Neural cell (in vitro differentiated cells): ENCODE measurements at regions not wholly inside any gene's neighbourhood (a gene's known extent, or its start where the extent isn't known, plus 50 kb on each side); places are given as distances from the start of the nearest gene placed in this dataset.

ENCODE experiments used
- H2AFZ ChIP-seq: fragments of 200-600, 300-800 bp; sonication (generic), shearing (Covaris generic); 2 replicates; pipeline ENCODE4 v1.6.0; 2014; ENCODE audit warnings: low read depth, mild to moderate bottlenecking, antibody characterized with exemption, low read length, moderate library complexity
- H3F3A ChIP-seq: fragments of 200-600 bp; shearing (Covaris generic); 2 replicates; pipeline ENCODE4 v1.6.1; 2016; ENCODE audit warnings: mild to moderate bottlenecking, moderate library complexity, mixed read lengths, antibody characterized with exemption, low read length; ENCODE audit not compliant: insufficient read depth, poor library complexity, severe bottlenecking
- H3K27ac ChIP-seq: fragments of 200-600, 300-800 bp; sonication (generic), shearing (Covaris generic); 2 replicates; pipeline ENCODE4 v1.5.1; 2014; ENCODE audit warnings: mild to moderate bottlenecking, low read length, moderate library complexity
- H3K27me3 ChIP-seq: fragments of 300-800, 200-600 bp; sonication (generic), shearing (Covaris generic); 2 replicates; pipeline ENCODE4 v1.6.0; 2014; ENCODE audit warnings: mild to moderate bottlenecking, low read depth, low read length, moderate library complexity; ENCODE audit not compliant: insufficient read depth
- H3K36me3 ChIP-seq: fragments of 300-800, 200-600 bp; sonication (generic), shearing (Covaris generic); 2 replicates; pipeline ENCODE4 v1.5.1; 2014; ENCODE audit warnings: mild to moderate bottlenecking, antibody characterized with exemption, low read length, moderate library complexity; ENCODE audit not compliant: insufficient read depth
- H3K4me2 ChIP-seq: fragments of 300-800, 200-600 bp; sonication (generic), shearing (Covaris generic); 2 replicates; pipeline ENCODE4 v1.6.0; 2014; ENCODE audit warnings: mild to moderate bottlenecking, low read length
- H3K4me3 ChIP-seq: fragments of 300-800, 200-600 bp; sonication (generic), shearing (Covaris generic); 2 replicates; pipeline ENCODE4 v1.5.1; 2014; ENCODE audit warnings: mild to moderate bottlenecking, low read length, moderate library complexity
- H3K79me2 ChIP-seq: fragments of 200-600 bp; shearing (Covaris generic); replicated peaks from 2 replicates; pipeline ENCODE4 v1.6.0; 2014; ENCODE audit warnings: mild to moderate bottlenecking, low read length, moderate library complexity; ENCODE audit not compliant: insufficient read depth
- H3K9ac ChIP-seq: fragments of 300-800, 200-600 bp; sonication (generic), shearing (Covaris generic); 2 replicates; pipeline ENCODE4 v1.6.1; 2016; ENCODE audit warnings: mild to moderate bottlenecking, low read length, mixed read lengths
- H3K9me2 ChIP-seq: fragments of 200-600 bp; shearing (Covaris generic); 2 replicates; pipeline ENCODE4 v1.6.1; 2016; ENCODE audit warnings: mild to moderate bottlenecking, low read length, mixed read lengths; ENCODE audit not compliant: insufficient read depth
- H3K9me3 ChIP-seq: fragments of 200-600, 300-800 bp; sonication (generic), shearing (Covaris generic); 2 replicates; pipeline ENCODE4 v1.6.1; 2016; ENCODE audit warnings: mild to moderate bottlenecking, mixed run types, low read length, moderate library complexity, mixed read lengths
- H4K20me1 ChIP-seq: fragments of 200-600 bp; shearing (Covaris generic); 2 replicates; pipeline ENCODE4 v1.6.1; 2016; ENCODE audit warnings: mild to moderate bottlenecking, mixed run types; ENCODE audit not compliant: insufficient read depth
- EP300 ChIP-seq: fragments of 450-650 bp; conservative IDR thresholded peaks from 2 replicates; pipeline ENCODE4 v1.6.1; 2014; ENCODE audit warnings: antibody characterized with exemption, mild to moderate bottlenecking, moderate library complexity; ENCODE audit not compliant: poor library complexity, severe bottlenecking
- EZH2 ChIP-seq: fragments of 200-600, 300-800 bp; shearing (Covaris generic), sonication (generic); IDR thresholded peaks from 2 replicates; pipeline ENCODE4 v1.6.1; 2014; ENCODE audit warnings: antibody characterized with exemption, low read length, borderline replicate concordance, mild to moderate bottlenecking; ENCODE audit not compliant: insufficient read depth, poor library complexity, severe bottlenecking
- MXI1 ChIP-seq: fragments of 450-650 bp; conservative IDR thresholded peaks from 2 replicates; pipeline ENCODE4 v1.6.1; 2014; ENCODE audit warnings: antibody characterized with exemption, mild to moderate bottlenecking; ENCODE audit not compliant: poor library complexity, severe bottlenecking
- POLR2AphosphoS5 ChIP-seq: IDR thresholded peaks from 2 replicates; pipeline ENCODE4 v1.6.1; 2012
- RAD21 ChIP-seq: fragments of 450-650 bp; conservative IDR thresholded peaks from 2 replicates; pipeline ENCODE4 v1.6.1; 2014; ENCODE audit warnings: antibody characterized with exemption, mild to moderate bottlenecking, moderate library complexity
- SMC3 ChIP-seq: fragments of 450-650 bp; conservative IDR thresholded peaks from 2 replicates; pipeline ENCODE4 v1.6.1; 2014; ENCODE audit warnings: antibody characterized with exemption, mild to moderate bottlenecking, moderate library complexity; ENCODE audit not compliant: poor library complexity
- TAF1 ChIP-seq: IDR thresholded peaks from 2 replicates; pipeline ENCODE4 v1.6.1; 2012; ENCODE audit warnings: low read depth
- TF ChIP-seq, protein P1 (sequence below): fragments of 450-650 bp; IDR thresholded peaks from 2 replicates; pipeline ENCODE4 v1.5.1; 2014; ENCODE audit warnings: antibody characterized with exemption, mild to moderate bottlenecking, moderate library complexity; ENCODE audit not compliant: poor library complexity, severe bottlenecking
- TF ChIP-seq, protein P2 (sequence below): IDR thresholded peaks from 2 replicates; pipeline ENCODE4 v1.6.1; 2012; ENCODE audit warnings: borderline replicate concordance

DNA sequence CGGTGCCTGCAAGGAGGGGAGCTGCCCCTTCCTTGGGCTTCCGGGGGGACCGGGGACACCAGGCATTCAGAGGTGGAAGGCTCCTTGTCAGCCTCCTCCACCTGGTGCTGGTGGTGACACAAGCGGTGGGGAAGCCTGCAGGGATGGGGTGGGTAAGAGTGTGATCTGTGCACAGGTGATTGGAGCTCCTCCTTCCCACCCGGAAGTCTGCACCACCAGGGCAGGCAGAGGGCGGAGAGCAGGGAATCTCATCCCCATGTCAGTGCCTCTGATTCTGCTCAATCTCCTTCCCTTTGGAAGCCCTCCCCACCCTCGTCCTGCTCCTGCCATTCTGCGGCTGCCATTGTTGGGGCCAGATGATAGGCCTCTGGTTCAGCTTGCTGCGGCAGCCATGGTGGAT, 238.1 kb upstream of the CRY1 start:
- H3K79me2 ChIP-seq, result no peaks in the 10 kb centered on the region
- no peaks in the 10 kb centered on the region for H3K9me3 ChIP-seq
- no peaks in the 10 kb centered on the region for H3K36me3 ChIP-seq
- H3K9me2 ChIP-seq, result no peaks in the 10 kb centered on the region
- H3K4me3 ChIP-seq, result no peak overlapping the region
- H3F3A ChIP-seq, result no peaks in the 10 kb centered on the region
- no peak overlapping the region for H2AFZ ChIP-seq
- TF ChIP-seq, protein P1, sequence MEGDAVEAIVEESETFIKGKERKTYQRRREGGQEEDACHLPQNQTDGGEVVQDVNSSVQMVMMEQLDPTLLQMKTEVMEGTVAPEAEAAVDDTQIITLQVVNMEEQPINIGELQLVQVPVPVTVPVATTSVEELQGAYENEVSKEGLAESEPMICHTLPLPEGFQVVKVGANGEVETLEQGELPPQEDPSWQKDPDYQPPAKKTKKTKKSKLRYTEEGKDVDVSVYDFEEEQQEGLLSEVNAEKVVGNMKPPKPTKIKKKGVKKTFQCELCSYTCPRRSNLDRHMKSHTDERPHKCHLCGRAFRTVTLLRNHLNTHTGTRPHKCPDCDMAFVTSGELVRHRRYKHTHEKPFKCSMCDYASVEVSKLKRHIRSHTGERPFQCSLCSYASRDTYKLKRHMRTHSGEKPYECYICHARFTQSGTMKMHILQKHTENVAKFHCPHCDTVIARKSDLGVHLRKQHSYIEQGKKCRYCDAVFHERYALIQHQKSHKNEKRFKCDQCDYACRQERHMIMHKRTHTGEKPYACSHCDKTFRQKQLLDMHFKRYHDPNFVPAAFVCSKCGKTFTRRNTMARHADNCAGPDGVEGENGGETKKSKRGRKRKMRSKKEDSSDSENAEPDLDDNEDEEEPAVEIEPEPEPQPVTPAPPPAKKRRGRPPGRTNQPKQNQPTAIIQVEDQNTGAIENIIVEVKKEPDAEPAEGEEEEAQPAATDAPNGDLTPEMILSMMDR, result no peak
- TF ChIP-seq, protein P2, sequence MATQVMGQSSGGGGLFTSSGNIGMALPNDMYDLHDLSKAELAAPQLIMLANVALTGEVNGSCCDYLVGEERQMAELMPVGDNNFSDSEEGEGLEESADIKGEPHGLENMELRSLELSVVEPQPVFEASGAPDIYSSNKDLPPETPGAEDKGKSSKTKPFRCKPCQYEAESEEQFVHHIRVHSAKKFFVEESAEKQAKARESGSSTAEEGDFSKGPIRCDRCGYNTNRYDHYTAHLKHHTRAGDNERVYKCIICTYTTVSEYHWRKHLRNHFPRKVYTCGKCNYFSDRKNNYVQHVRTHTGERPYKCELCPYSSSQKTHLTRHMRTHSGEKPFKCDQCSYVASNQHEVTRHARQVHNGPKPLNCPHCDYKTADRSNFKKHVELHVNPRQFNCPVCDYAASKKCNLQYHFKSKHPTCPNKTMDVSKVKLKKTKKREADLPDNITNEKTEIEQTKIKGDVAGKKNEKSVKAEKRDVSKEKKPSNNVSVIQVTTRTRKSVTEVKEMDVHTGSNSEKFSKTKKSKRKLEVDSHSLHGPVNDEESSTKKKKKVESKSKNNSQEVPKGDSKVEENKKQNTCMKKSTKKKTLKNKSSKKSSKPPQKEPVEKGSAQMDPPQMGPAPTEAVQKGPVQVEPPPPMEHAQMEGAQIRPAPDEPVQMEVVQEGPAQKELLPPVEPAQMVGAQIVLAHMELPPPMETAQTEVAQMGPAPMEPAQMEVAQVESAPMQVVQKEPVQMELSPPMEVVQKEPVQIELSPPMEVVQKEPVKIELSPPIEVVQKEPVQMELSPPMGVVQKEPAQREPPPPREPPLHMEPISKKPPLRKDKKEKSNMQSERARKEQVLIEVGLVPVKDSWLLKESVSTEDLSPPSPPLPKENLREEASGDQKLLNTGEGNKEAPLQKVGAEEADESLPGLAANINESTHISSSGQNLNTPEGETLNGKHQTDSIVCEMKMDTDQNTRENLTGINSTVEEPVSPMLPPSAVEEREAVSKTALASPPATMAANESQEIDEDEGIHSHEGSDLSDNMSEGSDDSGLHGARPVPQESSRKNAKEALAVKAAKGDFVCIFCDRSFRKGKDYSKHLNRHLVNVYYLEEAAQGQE, result no peak
- TF ChIP-seq EP300 (no peak), MXI1 (no peak), RAD21 (no peak), POLR2AphosphoS5 (no peak), SMC3 (no peak), TAF1 (no peak), EZH2 (no peak)
- H3K27me3 ChIP-seq, result no peaks in the 10 kb centered on the region
- H3K9ac ChIP-seq, result no peak overlapping the region
- no peak overlapping the region for H3K4me2 ChIP-seq
- no peak overlapping the region for H3K27ac ChIP-seq
- H4K20me1 ChIP-seq, result no peaks in the 10 kb centered on the region

DNA sequence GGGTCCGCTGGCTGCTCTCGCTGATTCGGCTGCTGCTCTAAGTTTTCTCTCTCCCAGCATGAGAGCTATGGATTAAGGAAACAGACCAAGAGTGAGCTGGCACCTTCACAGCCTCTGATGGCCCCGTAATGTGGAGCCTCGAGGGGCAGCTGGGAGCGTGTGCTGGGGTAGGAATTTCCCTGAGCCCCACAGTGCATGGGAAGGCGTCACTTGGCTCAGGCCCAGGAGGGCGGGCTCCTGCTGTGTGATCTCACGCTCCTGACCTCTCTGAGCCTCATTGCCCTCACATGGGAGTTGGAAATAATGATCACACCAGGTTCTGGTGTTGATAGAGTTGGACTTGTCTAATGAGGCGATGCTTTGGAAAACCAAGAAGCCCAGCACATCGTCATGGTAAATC, 238.6 kb upstream of the CRY1 start:
- Histone ChIP-seq H3K27ac (no peak overlapping the region), H3K79me2 (no peaks in the 10 kb centered on the region), H3K36me3 (no peaks in the 10 kb centered on the region), H3K9me3 (no peaks in the 10 kb centered on the region), H3F3A (no peaks in the 10 kb centered on the region), H3K4me3 (no peak overlapping the region), H3K9me2 (no peaks in the 10 kb centered on the region), H3K27me3 (no peaks in the 10 kb centered on the region), H4K20me1 (no peaks in the 10 kb centered on the region), H3K4me2 (no peak overlapping the region), H2AFZ (no peak overlapping the region), H3K9ac (no peak overlapping the region)
- no peak for TF ChIP-seq TAF1

DNA sequence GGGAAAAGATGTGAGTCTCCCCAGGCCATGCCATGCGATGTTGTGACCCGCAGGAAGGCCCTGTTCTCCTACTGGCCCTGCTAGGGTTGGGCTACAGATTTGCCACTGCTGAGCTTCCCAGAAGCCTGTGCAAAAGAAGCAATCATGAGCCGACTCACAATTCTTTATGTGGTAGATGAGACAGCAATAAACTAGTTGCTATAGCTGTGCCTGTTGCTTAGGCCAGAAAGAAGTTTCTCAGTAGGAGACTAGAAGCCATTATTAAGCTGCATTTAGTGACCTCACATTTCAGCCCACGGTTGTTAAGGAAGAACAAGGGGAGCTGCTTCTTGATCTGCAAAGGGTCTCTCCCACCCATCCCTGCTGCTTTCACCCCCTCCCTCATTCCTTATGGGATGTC, 239.4 kb upstream of the CRY1 start:
- Histone ChIP-seq H3K79me2 (no peaks in the 10 kb centered on the region), H4K20me1 (no peaks in the 10 kb centered on the region), H3K4me3 (no peak overlapping the region), H3K27me3 (no peaks in the 10 kb centered on the region), H3K9me3 (no peaks in the 10 kb centered on the region), H3F3A (no peaks in the 10 kb centered on the region), H3K36me3 (no peaks in the 10 kb centered on the region), H3K27ac (no peak overlapping the region), H3K9me2 (no peaks in the 10 kb centered on the region), H3K4me2 (no peak overlapping the region), H3K9ac (no peak overlapping the region), H2AFZ (no peak overlapping the region)
- TF ChIP-seq MXI1 (no peak), TAF1 (no peak)
- TF ChIP-seq, protein P2, result no peak
